Endothelial cell of umbilical vein (primary cell): ENCODE measurements at regions not wholly inside any gene's neighbourhood (a gene's known extent, or its start where the extent isn't known, plus 50 kb on each side); places are given as distances from the start of the nearest gene placed in this dataset.

Experiments used
- CTCF ChIP-seq, 2 donors: IDR thresholded peaks; 1 replicate in 1 of 2; 2 replicates in 1 of 2; pipeline ENCODE4 v1.5.1; 2011; ENCODE audit warnings: low read length in 2 of 2, mild to moderate bottlenecking in 2 of 2, moderate library complexity in 2 of 2, control low read depth in 1 of 2, inconsistent platforms in 1 of 2, low read depth in 1 of 2; ENCODE audit not compliant: insufficient read depth in 1 of 2; ENCODE audit errors: extremely low read depth in 1 of 2
- EZH2 ChIP-seq: IDR thresholded peaks from 2 replicates; pipeline ENCODE4 v1.6.1; 2012; ENCODE audit warnings: borderline replicate concordance, low read depth, mild to moderate bottlenecking, moderate library complexity, low read length, inconsistent platforms; ENCODE audit not compliant: severe bottlenecking
- FOS ChIP-seq: IDR thresholded peaks from 2 replicates; pipeline ENCODE4 v1.6.1; 2011; ENCODE audit warnings: mild to moderate bottlenecking, low read length, moderate library complexity, borderline replicate concordance; ENCODE audit not compliant: insufficient read depth
- JUN ChIP-seq: IDR thresholded peaks from 2 replicates; pipeline ENCODE4 v1.6.1; 2011; ENCODE audit warnings: borderline replicate concordance, low read depth; ENCODE audit not compliant: insufficient read length, insufficient read depth
- MYC ChIP-seq: IDR thresholded peaks from one replicate; pipeline ENCODE4 v1.6.1; 2011; ENCODE audit warnings: mild to moderate bottlenecking, low read depth, low read length
- POLR2A ChIP-seq: IDR thresholded peaks from 2 replicates; pipeline ENCODE4 v1.6.1; 2012; ENCODE audit warnings: low read depth, mild to moderate bottlenecking, control low read depth, low read length
- POLR2AphosphoS5 ChIP-seq: IDR thresholded peaks from 2 replicates; pipeline ENCODE4 v1.6.1; 2012; ENCODE audit warnings: low read depth, mild to moderate bottlenecking, control low read depth, low read length, moderate library complexity; ENCODE audit not compliant: insufficient read depth

- TF ChIP-seq CTCF (IDR thresholded peaks at IDR 0.05; ENCODE audit: extremely low read depth in 1 of 2, insufficient read depth in 1 of 2, low read depth in 1 of 2, low read length in 2 of 2) (no peak), EZH2 (no peak), POLR2AphosphoS5 (no peak), JUN (no peak), MYC (no peak), FOS (no peak), POLR2A (no peak)
These were observed 208.1 kb upstream of the DUSP10 start for GRCh38 chr1:221949996-221950395.
